C4-2B (cell line): ENCODE measurements at regions not wholly inside any gene's neighbourhood (a gene's known extent, or its start where the extent isn't known, plus 50 kb on each side); places are given as distances from the start of the nearest gene placed in this dataset.

Source experiments
- CTCF ChIP-seq: fragments of 450-650 bp; conservative IDR thresholded peaks from 2 replicates; pipeline ENCODE4 v1.5.1; 2017; ENCODE audit warnings: mild to moderate bottlenecking
- ZFX ChIP-seq: fragments of 450-650 bp; IDR thresholded peaks from 2 replicates; pipeline ENCODE4 v1.6.1; 2017

DNA sequence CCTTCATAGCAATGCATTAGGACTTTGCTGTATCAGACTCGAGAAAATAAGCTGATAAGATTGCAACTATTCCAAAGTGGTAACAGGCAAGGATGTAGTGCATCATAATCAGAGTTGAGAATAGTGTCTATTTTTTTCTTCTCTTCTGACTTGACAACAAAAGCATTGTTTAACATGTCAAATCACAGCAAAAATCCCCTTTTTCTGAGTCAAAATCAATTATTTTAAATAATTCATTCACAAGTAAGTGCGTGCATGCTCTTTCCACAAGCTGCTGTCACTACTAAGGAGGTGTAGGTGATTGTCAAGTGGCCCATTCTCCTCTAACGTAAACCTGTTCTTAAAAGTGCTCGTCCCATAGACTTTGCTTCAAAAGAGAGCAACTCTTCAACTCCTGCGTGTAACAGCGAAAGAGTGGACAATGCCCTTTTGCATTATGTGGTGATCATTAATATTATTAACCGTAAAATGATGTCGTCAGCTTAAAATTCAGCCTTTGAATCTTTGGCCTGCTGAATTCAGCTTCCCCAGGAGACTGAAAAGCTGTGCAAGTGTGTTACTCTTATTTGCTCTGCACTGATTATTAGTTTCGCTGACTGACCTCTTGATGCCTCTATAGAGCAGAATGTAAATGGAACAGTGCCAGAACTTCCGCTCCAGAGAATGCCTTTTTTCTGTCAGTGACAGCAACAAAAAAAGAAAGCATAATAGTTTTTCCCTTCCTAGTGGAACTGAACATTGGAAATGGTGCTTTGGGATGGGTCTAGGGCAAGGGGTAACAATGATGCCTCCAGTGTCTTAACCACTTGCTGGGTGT, 680.8 kb upstream of the SEMA6A start:
- TF ChIP-seq CTCF (no peak), ZFX (no peak)
